ENCODE measurements at regions not wholly inside any gene's neighbourhood (a gene's known extent, or its start where the extent isn't known, plus 50 kb on each side); places are given as distances from the start of the nearest gene placed in this dataset.

GRCh38 chr1:83631851-83632250 lies 367.1 kb downstream of the TTLL7 start:
- Histone ChIP-seq H3K9me3 (no peaks in the 10 kb centered on the region), H3K4me3 (no peak overlapping the region), H3K27me3 (no peaks in the 10 kb centered on the region), H3K36me3 (no peaks in the 10 kb centered on the region), H3K27ac (no peak overlapping the region), H3K4me1 (no peaks in the 10 kb centered on the region)
- no peak for DNase-seq
- intact Hi-C loops (cut with DNase I) = no loop called here
- 63 to 81% methylated on average over 6 of the region's 6 CpGs for WGBS, 2 donors
- TF ChIP-seq CTCF (IDR thresholded peaks at IDR 0.05) (no peak), POLR2A (IDR thresholded peaks at IDR 0.05) (no peak)

- no peak overlapping the region for H3K27ac ChIP-seq
- intact Hi-C loops (cut with DNase I) = no loop called here
These were observed 371.9 kb downstream of the TTLL7 start for GRCh38 chr1:83627045-83627444.

GRCh38 chr1:83626603-83627002 lies 372.3 kb downstream of the TTLL7 start:
- no peak for TF ChIP-seq CTCF (IDR thresholded peaks at IDR 0.05)
- TF ChIP-seq POLR2A (IDR thresholded peaks at IDR 0.05) = no peak
- no peak overlapping the region for H3K27ac ChIP-seq
- WGBS, 2 donors = 40 to 50% methylated on average over 1 of the region's 1 CpG
- no peak for DNase-seq
- no peaks in the 10 kb centered on the region for H3K27me3 ChIP-seq
- no peaks in the 10 kb centered on the region for H3K9me3 ChIP-seq
- H3K36me3 ChIP-seq = no peaks in the 10 kb centered on the region
- intact Hi-C loops (cut with DNase I) = no loop called here
- no peaks in the 10 kb centered on the region for H3K4me1 ChIP-seq
- H3K4me3 ChIP-seq = no peak overlapping the region

More at GRCh38 chr1:83627045-83627444, 371.9 kb downstream of the TTLL7 start:
- Histone ChIP-seq H3K27me3 (no peaks in the 10 kb centered on the region), H3K9me3 (no peaks in the 10 kb centered on the region), H3K4me3 (no peak overlapping the region), H3K36me3 (no peaks in the 10 kb centered on the region), H3K4me1 (no peaks in the 10 kb centered on the region)
- TF ChIP-seq POLR2A (IDR thresholded peaks at IDR 0.05) (no peak), CTCF (IDR thresholded peaks at IDR 0.05) (no peak)
- no peak for DNase-seq
- WGBS, 2 donors = 74 to 92% methylated on average over 1 of the region's 1 CpG

GRCh38 chr1:83625646-83626045 lies 373.3 kb downstream of the TTLL7 start:
- H3K27me3 ChIP-seq = no peaks in the 10 kb centered on the region
- TF ChIP-seq POLR2A (IDR thresholded peaks at IDR 0.05) (no peak), CTCF (IDR thresholded peaks at IDR 0.05) (no peak)
- H3K27ac ChIP-seq = no peak overlapping the region
- H3K4me1 ChIP-seq = no peaks in the 10 kb centered on the region
- no peak overlapping the region for H3K4me3 ChIP-seq
- no peaks in the 10 kb centered on the region for H3K36me3 ChIP-seq
- no peak for DNase-seq
- WGBS, 2 donors = 76 to 92% methylated on average over 3 of the region's 3 CpGs
- intact Hi-C loops (cut with DNase I) = no loop called here
- H3K9me3 ChIP-seq = no peaks in the 10 kb centered on the region

- intact Hi-C loops (cut with DNase I) = no loop called here
- H3K9me3 ChIP-seq = no peaks in the 10 kb centered on the region
- H3K27ac ChIP-seq = no peak overlapping the region
- DNase-seq = no peak
- WGBS, 2 donors = 78 to 82% methylated on average over 4 of the region's 4 CpGs
- TF ChIP-seq CTCF (IDR thresholded peaks at IDR 0.05) (no peak), POLR2A (IDR thresholded peaks at IDR 0.05) (no peak)
- no peak overlapping the region for H3K4me3 ChIP-seq
- no peaks in the 10 kb centered on the region for H3K36me3 ChIP-seq
- H3K27me3 ChIP-seq = no peaks in the 10 kb centered on the region
- no peaks in the 10 kb centered on the region for H3K4me1 ChIP-seq
These were observed 378.9 kb downstream of the TTLL7 start for GRCh38 chr1:83620016-83620415.
